ENCODE measurements at regions not wholly inside any gene's neighbourhood (a gene's known extent, or its start where the extent isn't known, plus 50 kb on each side); places are given as distances from the start of the nearest gene placed in this dataset.

DNA sequence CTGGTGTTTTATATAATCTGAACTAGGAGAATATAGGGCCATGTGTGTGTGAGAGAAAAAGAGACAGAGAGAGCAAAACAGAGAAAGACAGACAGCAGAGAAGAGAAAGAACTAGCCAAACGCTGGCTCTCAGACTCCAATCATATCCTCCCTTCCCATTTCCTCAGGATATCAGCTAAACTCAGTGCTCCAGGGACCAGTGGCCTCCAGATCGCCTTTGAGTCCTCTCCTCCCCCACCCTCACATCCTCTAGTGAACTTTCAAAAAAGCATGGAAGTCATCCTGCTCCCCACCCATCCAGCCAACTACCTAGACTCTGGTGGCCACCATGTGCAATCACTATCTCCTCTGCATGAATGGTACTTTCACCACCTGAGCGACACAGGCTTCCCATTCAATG lies 386.1 kb upstream of the NPVF start:
- H3K79me2 ChIP-seq, result no peaks in the 10 kb centered on the region
- no peaks in the 10 kb centered on the region for H3K36me3 ChIP-seq (ENCODE audit: control insufficient read depth, insufficient read depth, low read length)
- H3K9ac ChIP-seq, result no peak overlapping the region
- no peaks in the 10 kb centered on the region for H3K9me3 ChIP-seq (ENCODE audit: control insufficient read depth, low read length)
- TF ChIP-seq, protein P1, sequence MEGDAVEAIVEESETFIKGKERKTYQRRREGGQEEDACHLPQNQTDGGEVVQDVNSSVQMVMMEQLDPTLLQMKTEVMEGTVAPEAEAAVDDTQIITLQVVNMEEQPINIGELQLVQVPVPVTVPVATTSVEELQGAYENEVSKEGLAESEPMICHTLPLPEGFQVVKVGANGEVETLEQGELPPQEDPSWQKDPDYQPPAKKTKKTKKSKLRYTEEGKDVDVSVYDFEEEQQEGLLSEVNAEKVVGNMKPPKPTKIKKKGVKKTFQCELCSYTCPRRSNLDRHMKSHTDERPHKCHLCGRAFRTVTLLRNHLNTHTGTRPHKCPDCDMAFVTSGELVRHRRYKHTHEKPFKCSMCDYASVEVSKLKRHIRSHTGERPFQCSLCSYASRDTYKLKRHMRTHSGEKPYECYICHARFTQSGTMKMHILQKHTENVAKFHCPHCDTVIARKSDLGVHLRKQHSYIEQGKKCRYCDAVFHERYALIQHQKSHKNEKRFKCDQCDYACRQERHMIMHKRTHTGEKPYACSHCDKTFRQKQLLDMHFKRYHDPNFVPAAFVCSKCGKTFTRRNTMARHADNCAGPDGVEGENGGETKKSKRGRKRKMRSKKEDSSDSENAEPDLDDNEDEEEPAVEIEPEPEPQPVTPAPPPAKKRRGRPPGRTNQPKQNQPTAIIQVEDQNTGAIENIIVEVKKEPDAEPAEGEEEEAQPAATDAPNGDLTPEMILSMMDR (IDR thresholded peaks at IDR 0.05), result no peak
- H3K4me3 ChIP-seq (ENCODE audit: low read depth, low read length), result no peak overlapping the region
- no peak overlapping the region for H2AFZ ChIP-seq
- H3K4me1 ChIP-seq, result peaks cover 6% of the 10 kb centered on the region
- no peak overlapping the region for H3K4me2 ChIP-seq (ENCODE audit: low read length)
- H3K27me3 ChIP-seq (ENCODE audit: control insufficient read depth, insufficient read depth, low read length), result no peaks in the 10 kb centered on the region
- H3K27ac ChIP-seq, result no peak overlapping the region

DNA sequence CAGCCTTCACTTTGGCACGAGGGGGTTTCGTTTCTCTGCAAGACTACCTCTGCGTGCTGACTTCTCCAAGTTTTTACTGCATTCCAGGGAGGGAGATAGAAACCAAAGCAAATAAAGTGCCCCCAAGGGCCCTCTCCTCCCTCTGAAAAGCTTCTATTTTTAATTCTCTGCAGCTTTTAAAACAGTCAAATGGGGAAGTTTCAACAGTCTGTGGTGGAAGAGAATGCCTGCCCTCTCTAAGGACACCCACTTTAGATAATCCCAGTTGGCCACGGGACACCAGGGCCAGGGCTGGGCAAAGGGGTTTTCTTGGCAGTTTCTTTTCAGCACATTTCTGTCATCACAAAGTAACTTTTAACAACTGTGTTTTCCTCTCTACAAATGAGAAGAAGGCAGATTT lies 386.7 kb upstream of the NPVF start:
- H3K4me2 ChIP-seq (ENCODE audit: low read length), result no peak overlapping the region
- TF ChIP-seq, protein P1 (IDR thresholded peaks at IDR 0.05), result no peak
- H3K27ac ChIP-seq, result no peak overlapping the region
- no peak overlapping the region for H2AFZ ChIP-seq
- no peaks in the 10 kb centered on the region for H3K79me2 ChIP-seq
- no peak overlapping the region for H3K4me3 ChIP-seq (ENCODE audit: low read depth, low read length)
- no peaks in the 10 kb centered on the region for H3K9me3 ChIP-seq (ENCODE audit: control insufficient read depth, low read length)
- H3K9ac ChIP-seq, result no peak overlapping the region
- H3K27me3 ChIP-seq (ENCODE audit: control insufficient read depth, insufficient read depth, low read length), result no peaks in the 10 kb centered on the region
- H3K4me1 ChIP-seq, result peaks cover 7% of the 10 kb centered on the region
- no peaks in the 10 kb centered on the region for H3K36me3 ChIP-seq (ENCODE audit: control insufficient read depth, insufficient read depth, low read length)

DNA sequence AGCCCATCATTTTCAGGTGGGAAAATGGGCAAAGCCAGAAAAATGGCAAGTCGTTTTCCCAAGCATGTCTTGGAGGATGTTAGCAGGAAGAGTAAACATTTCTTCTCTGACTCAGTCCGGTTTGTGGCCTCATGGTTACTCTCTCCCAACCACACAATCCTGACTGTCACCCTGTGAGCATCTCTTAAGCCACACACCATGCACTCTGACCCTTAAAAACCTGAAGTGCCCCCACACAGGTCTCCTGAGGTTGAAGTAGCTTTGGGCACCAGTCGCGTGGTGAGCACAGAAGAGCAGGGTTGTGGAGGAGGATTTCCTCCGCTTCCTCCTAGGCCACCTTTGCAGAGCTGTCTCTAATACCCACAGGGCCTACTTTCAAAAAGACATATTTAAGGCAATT lies 387.3 kb upstream of the NPVF start:
- Histone ChIP-seq H2AFZ (no peak overlapping the region), H3K9me3 (ENCODE audit: control insufficient read depth, low read length) (no peaks in the 10 kb centered on the region), H3K4me2 (ENCODE audit: low read length) (no peak overlapping the region), H3K4me3 (ENCODE audit: low read depth, low read length) (no peak overlapping the region), H3K4me1 (peaks cover 9% of the 10 kb centered on the region), H3K36me3 (ENCODE audit: control insufficient read depth, insufficient read depth, low read length) (no peaks in the 10 kb centered on the region), H3K27me3 (ENCODE audit: control insufficient read depth, insufficient read depth, low read length) (no peaks in the 10 kb centered on the region), H3K79me2 (no peaks in the 10 kb centered on the region), H3K27ac (no peak overlapping the region), H3K9ac (no peak overlapping the region)
- TF ChIP-seq, protein P1 (IDR thresholded peaks at IDR 0.05), result no peak

DNA sequence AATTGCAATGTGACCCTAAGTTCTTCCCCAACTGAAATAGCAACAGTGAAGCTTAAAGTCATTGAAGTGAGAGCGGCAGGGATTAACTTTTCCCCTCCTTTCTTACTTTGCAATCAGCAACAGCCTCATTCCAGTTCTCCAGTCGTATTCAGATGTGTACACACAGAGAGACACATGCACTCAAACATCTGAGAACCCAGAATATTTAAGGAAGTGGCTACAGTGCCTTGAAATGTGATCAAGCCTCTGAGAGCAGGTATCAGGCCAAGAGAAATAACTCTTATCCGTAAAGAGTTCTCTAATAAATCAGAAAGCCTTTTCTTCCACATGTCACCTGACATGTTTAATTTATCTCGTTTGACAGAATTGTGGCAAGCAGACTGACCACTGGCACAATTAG lies 388.9 kb upstream of the NPVF start:
- Histone ChIP-seq H3K4me2 (ENCODE audit: low read length) (no peak overlapping the region), H3K4me3 (ENCODE audit: low read depth, low read length) (no peak overlapping the region), H3K27ac (no peak overlapping the region), H3K9me3 (ENCODE audit: control insufficient read depth, low read length) (no peaks in the 10 kb centered on the region), H3K4me1 (peaks cover 12% of the 10 kb centered on the region), H3K79me2 (no peaks in the 10 kb centered on the region), H3K9ac (no peak overlapping the region), H3K36me3 (ENCODE audit: control insufficient read depth, insufficient read depth, low read length) (no peaks in the 10 kb centered on the region), H3K27me3 (ENCODE audit: control insufficient read depth, insufficient read depth, low read length) (no peaks in the 10 kb centered on the region), H2AFZ (no peak overlapping the region)
- TF ChIP-seq, protein P1 (IDR thresholded peaks at IDR 0.05), result no peak

DNA sequence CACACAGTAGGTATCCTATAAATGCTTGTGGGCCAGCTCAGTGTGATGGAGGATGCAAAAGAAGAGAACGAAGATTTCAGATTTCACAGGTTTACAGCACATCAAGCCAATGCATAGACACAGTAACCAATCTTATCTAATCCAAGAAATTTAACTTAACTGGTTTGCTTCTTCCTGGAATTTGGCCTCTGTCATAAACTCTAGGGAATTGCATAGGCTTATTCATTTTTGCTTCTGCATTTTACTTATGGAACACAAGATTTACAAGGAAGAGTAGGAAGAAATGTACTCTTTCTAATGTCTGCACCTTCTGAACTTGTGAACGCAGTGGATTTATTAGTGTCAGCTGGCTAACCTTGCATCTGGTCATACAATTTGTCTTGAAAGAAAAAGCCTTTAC lies 389.4 kb upstream of the NPVF start:
- Histone ChIP-seq H3K4me1 (peaks cover 12% of the 10 kb centered on the region), H3K36me3 (ENCODE audit: control insufficient read depth, insufficient read depth, low read length) (no peaks in the 10 kb centered on the region), H3K9ac (no peak overlapping the region), H3K9me3 (ENCODE audit: control insufficient read depth, low read length) (no peaks in the 10 kb centered on the region), H3K79me2 (no peaks in the 10 kb centered on the region), H3K27me3 (ENCODE audit: control insufficient read depth, insufficient read depth, low read length) (no peaks in the 10 kb centered on the region), H3K27ac (no peak overlapping the region), H3K4me2 (ENCODE audit: low read length) (no peak overlapping the region), H3K4me3 (ENCODE audit: low read depth, low read length) (no peak overlapping the region), H2AFZ (no peak overlapping the region)
- TF ChIP-seq, protein P1 (IDR thresholded peaks at IDR 0.05), result no peak
